OCI-LY1 (cell line): ENCODE measurements at regions not wholly inside any gene's neighbourhood (a gene's known extent, or its start where the extent isn't known, plus 50 kb on each side); places are given as distances from the start of the nearest gene placed in this dataset.

Source experiments
- H2AFZ ChIP-seq: fragments of 200-600 bp; sonication (generic), shearing (Covaris generic); 2 replicates; pipeline ENCODE4 v1.6.0; 2014; ENCODE audit warnings: antibody characterized with exemption, mild to moderate bottlenecking, low read length
- H3F3A ChIP-seq: fragments of 200-600 bp; sonication (generic), shearing (Covaris generic); 2 replicates; pipeline ENCODE4 v1.6.0; 2014; ENCODE audit warnings: mild to moderate bottlenecking, antibody characterized with exemption, low read length, moderate library complexity; ENCODE audit not compliant: insufficient read depth
- H3K27ac ChIP-seq: fragments of 200-600 bp; sonication (generic); 2 replicates; pipeline ENCODE4 v1.5.1; 2014; ENCODE audit warnings: low read length, mixed run types, mild to moderate bottlenecking, low read depth; ENCODE audit not compliant: poor library complexity, severe bottlenecking
- H3K27me3 ChIP-seq: fragments of 200-600 bp; sonication (generic); 2 replicates; pipeline ENCODE4 v1.6.0; 2014; ENCODE audit warnings: antibody characterized with exemption, mild to moderate bottlenecking, low read length, moderate library complexity; ENCODE audit not compliant: insufficient read depth
- H3K36me3 ChIP-seq: fragments of 200-600 bp; sonication (generic); 2 replicates; pipeline ENCODE4 v1.6.1; 2014; ENCODE audit warnings: mild to moderate bottlenecking, antibody characterized with exemption, low read length, moderate library complexity, mixed read lengths; ENCODE audit not compliant: insufficient read depth
- H3K4me1 ChIP-seq: fragments of 200-600 bp; sonication (generic); 2 replicates; pipeline ENCODE4 v1.5.1; 2014; ENCODE audit warnings: mild to moderate bottlenecking, low read length, moderate library complexity; ENCODE audit not compliant: insufficient read depth, severe bottlenecking
- H3K4me2 ChIP-seq: fragments of 200-600 bp; sonication (generic), shearing (Covaris generic); 2 replicates; pipeline ENCODE4 v1.6.1; 2014; ENCODE audit warnings: low read length
- H3K4me3 ChIP-seq: fragments of 200-600 bp; sonication (generic); 2 replicates; pipeline ENCODE4 v1.5.1; 2014; ENCODE audit warnings: low read length, low read depth, mild to moderate bottlenecking, mixed read lengths; ENCODE audit not compliant: poor library complexity, severe bottlenecking
- H3K79me2 ChIP-seq: fragments of 200-600 bp; shearing (Covaris generic); 2 replicates; pipeline ENCODE4 v1.6.1; 2016; ENCODE audit warnings: mixed run types, low read length, mixed read lengths; ENCODE audit not compliant: insufficient read depth
- H3K9ac ChIP-seq: fragments of 200-600 bp; sonication (generic), shearing (Covaris generic); 2 replicates; pipeline ENCODE4 v1.6.1; 2014; ENCODE audit warnings: mild to moderate bottlenecking, low read length, mixed read lengths
- H3K9me2 ChIP-seq: fragments of 200-600 bp; sonication (generic), shearing (Covaris generic); 2 replicates; pipeline ENCODE4 v1.6.1; 2014; ENCODE audit warnings: low read depth, mild to moderate bottlenecking, low read length, mixed read lengths
- H3K9me3 ChIP-seq: fragments of 200-600 bp; shearing (Covaris generic); 2 replicates; pipeline ENCODE4 v1.6.1; 2014; ENCODE audit warnings: low read length, mixed read lengths
- H4K20me1 ChIP-seq: fragments of 200-600 bp; sonication (generic), shearing (Covaris generic); 2 replicates; pipeline ENCODE4 v1.6.0; 2016; ENCODE audit warnings: mild to moderate bottlenecking, low read length; ENCODE audit not compliant: insufficient read depth
- CTCF ChIP-seq: fragments of 200-600 bp; sonication (generic), shearing (Covaris generic); IDR thresholded peaks from 2 replicates; pipeline ENCODE4 v1.5.1; 2017; ENCODE audit warnings: mild to moderate bottlenecking, antibody characterized with exemption, low read length, moderate library complexity, mixed read lengths
- EZH2 ChIP-seq: fragments of 200-600 bp; sonication (generic), shearing (Covaris generic); IDR thresholded peaks from 2 replicates; pipeline ENCODE4 v1.8.0; 2017; ENCODE audit warnings: borderline replicate concordance, mixed run types, mild to moderate bottlenecking, antibody characterized with exemption, low read length, moderate library complexity, mixed read lengths

DNA sequence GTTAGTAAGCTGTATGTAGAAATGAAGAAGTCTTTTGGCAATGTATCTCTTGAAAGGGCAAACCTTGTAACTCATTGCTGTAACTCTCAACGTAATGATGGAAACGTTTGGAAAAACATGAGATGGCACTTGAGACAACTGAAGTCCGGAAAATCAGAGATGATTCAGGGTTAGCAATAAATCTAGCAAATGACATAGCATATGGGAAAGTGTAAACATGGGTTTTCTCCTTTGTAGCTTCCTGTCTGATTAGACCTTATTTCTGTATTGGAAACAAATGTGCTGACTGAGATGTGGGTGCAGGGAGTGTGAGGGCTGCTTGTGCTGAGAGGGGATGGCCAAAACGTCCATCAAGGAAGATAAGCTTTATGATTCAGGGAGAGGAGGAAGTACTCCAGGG lies 110.7 kb upstream of the FAM20A start:
- Histone ChIP-seq H3K36me3 (no peaks in the 10 kb centered on the region), H2AFZ (no peak overlapping the region), H3K27me3 (no peaks in the 10 kb centered on the region), H3F3A (no peaks in the 10 kb centered on the region), H3K9me3 (no peaks in the 10 kb centered on the region), H3K4me2 (no peak overlapping the region), H3K79me2 (no peaks in the 10 kb centered on the region), H4K20me1 (no peaks in the 10 kb centered on the region), H3K4me1 (no peaks in the 10 kb centered on the region), H3K4me3 (no peak overlapping the region), H3K9me2 (no peaks in the 10 kb centered on the region), H3K27ac (no peak overlapping the region), H3K9ac (no peak overlapping the region)
- TF ChIP-seq EZH2 (no peak), CTCF (no peak)

GRCh38 chr17:68710976-68711375 lies 109.8 kb upstream of the FAM20A start:
- H3K9ac ChIP-seq, result no peak overlapping the region
- no peak overlapping the region for H3K4me2 ChIP-seq
- H2AFZ ChIP-seq, result no peak overlapping the region
- no peaks in the 10 kb centered on the region for H3K79me2 ChIP-seq
- H4K20me1 ChIP-seq, result no peaks in the 10 kb centered on the region
- H3K27me3 ChIP-seq, result no peaks in the 10 kb centered on the region
- no peaks in the 10 kb centered on the region for H3F3A ChIP-seq
- H3K9me3 ChIP-seq, result no peaks in the 10 kb centered on the region
- no peak overlapping the region for H3K4me3 ChIP-seq
- H3K27ac ChIP-seq, result no peak overlapping the region
- TF ChIP-seq EZH2 (no peak), CTCF (no peak)
- H3K36me3 ChIP-seq, result no peaks in the 10 kb centered on the region
- no peaks in the 10 kb centered on the region for H3K4me1 ChIP-seq
- no peaks in the 10 kb centered on the region for H3K9me2 ChIP-seq

DNA sequence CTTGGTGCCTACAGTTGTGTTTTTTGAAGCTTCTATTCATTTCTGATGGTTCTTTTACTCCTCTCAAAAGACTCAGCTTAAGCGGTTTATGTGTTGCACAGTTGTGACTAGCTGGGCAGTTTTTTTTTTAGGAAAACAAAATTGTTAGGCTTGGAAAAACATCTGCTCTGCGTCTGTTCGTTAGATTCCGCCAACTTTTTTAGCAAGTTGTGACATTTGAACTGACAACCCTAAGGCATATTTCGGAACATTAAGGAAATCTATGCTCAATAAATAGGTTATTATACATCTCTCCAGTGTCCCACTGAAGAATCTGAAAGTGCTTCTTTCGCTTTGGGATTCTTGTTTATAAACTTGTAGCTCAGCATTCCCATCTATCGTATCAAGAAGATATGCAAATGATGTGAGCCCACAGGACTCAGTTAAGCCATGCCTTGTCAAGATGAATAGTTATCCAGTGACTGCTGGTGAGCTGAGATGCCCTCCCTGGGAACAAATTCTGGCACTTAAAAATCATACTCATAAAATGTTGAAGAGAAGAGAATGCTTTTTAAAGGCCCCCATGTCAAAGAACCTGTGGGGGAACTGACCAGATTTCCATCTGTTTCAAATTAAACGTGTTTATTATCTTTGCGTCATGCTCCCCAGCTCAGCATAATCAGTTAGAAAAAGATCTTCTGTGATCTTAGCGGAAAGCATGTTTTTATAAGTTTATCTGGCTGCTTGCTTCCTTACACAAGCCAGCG lies 109.0 kb upstream of the FAM20A start:
- Histone ChIP-seq H3K9me2 (no peaks in the 10 kb centered on the region), H4K20me1 (no peaks in the 10 kb centered on the region), H3K36me3 (no peaks in the 10 kb centered on the region), H3K9me3 (no peaks in the 10 kb centered on the region), H3K27ac (no peak overlapping the region), H3F3A (no peaks in the 10 kb centered on the region), H3K4me1 (no peaks in the 10 kb centered on the region), H3K4me2 (no peak overlapping the region), H2AFZ (no peak overlapping the region), H3K9ac (no peak overlapping the region), H3K27me3 (no peaks in the 10 kb centered on the region), H3K4me3 (no peak overlapping the region), H3K79me2 (no peaks in the 10 kb centered on the region)
- TF ChIP-seq CTCF, result no peak
- no peak for TF ChIP-seq EZH2
